WERI-Rb-1 (cell line): ENCODE measurements at regions not wholly inside any gene's neighbourhood (a gene's known extent, or its start where the extent isn't known, plus 50 kb on each side); places are given as distances from the start of the nearest gene placed in this dataset.

Source experiments
- DNase-seq: peaks from one replicate; pipeline ENCODE4 v3.0.0-alpha.2; 2020
- H3K27ac ChIP-seq: fragments of 250-450 bp; sonication (Bioruptor Pico); 2 replicates; pipeline ENCODE4 v1.5.1; 2020; ENCODE audit warnings: mild to moderate bottlenecking, moderate library complexity
- H3K27me3 ChIP-seq: fragments of 250-450 bp; sonication (Bioruptor Pico); 2 replicates; pipeline ENCODE4 v1.5.1; 2021; ENCODE audit warnings: mild to moderate bottlenecking, low read depth, moderate library complexity; ENCODE audit not compliant: insufficient read depth, severe bottlenecking
- H3K36me3 ChIP-seq: fragments of 250-450 bp; sonication (Bioruptor Pico); 2 replicates; pipeline ENCODE4 v1.5.1; 2020; ENCODE audit warnings: mild to moderate bottlenecking, moderate library complexity
- H3K4me3 ChIP-seq: 2 replicates; pipeline ENCODE4 v1.5.1; 2011; ENCODE audit warnings: low read depth, mild to moderate bottlenecking, control low read depth, low read length
- H3K9me3 ChIP-seq: fragments of 250-450 bp; sonication (Bioruptor Pico); 2 replicates; pipeline ENCODE4 v1.5.1; 2021; ENCODE audit warnings: mild to moderate bottlenecking, moderate library complexity; ENCODE audit not compliant: severe bottlenecking
- TF ChIP-seq, protein P1 (sequence below): IDR thresholded peaks from 2 replicates; pipeline ENCODE4 v1.5.1; 2011; ENCODE audit warnings: low read depth, mild to moderate bottlenecking, control low read depth, inconsistent platforms, low read length

DNA sequence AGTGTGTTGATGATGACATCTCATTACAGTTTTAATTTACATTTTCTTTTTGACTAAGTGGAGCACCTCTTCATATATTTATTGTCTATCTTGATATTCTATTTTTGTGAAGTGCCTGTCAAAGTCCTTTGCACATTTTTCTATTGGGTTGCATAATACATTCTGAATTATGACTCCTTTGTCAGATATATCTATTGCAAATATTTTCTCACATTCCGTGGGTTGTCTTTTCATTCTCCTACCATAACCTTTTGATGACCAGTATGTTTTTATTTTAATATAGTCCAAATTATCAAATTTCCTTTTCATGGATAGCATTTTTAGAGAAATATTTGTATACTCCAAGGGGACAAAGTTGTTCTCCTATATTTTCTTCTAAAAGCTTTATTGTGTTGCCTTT, 126.4 kb downstream of the PJA1 start:
- DNase-seq, result no peak
- Histone ChIP-seq H3K4me3 (no peak overlapping the region), H3K27me3 (peaks cover 7% of the 10 kb centered on the region), H3K27ac (no peak overlapping the region), H3K9me3 (no peaks in the 10 kb centered on the region), H3K36me3 (no peaks in the 10 kb centered on the region)
- TF ChIP-seq, protein P1, sequence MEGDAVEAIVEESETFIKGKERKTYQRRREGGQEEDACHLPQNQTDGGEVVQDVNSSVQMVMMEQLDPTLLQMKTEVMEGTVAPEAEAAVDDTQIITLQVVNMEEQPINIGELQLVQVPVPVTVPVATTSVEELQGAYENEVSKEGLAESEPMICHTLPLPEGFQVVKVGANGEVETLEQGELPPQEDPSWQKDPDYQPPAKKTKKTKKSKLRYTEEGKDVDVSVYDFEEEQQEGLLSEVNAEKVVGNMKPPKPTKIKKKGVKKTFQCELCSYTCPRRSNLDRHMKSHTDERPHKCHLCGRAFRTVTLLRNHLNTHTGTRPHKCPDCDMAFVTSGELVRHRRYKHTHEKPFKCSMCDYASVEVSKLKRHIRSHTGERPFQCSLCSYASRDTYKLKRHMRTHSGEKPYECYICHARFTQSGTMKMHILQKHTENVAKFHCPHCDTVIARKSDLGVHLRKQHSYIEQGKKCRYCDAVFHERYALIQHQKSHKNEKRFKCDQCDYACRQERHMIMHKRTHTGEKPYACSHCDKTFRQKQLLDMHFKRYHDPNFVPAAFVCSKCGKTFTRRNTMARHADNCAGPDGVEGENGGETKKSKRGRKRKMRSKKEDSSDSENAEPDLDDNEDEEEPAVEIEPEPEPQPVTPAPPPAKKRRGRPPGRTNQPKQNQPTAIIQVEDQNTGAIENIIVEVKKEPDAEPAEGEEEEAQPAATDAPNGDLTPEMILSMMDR, result no peak

DNA sequence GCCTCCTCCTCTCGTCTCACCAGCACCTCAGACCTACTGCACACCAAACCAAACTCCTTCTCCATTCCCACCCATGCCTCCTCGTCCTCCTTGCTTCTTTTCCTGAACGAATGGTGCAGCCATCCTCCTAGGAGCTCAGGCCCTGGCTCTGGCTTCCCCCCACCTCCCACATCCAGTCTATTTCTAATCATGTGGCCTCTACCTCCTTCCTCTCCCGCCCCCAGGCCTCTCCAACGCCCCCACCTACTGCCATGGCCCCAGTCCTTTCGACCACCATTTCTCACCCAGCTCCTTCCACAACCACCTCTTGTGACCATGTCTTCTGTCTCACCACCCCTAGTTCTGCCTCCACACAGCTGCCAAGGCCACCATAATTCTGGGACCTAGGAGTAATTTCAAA, 127.1 kb downstream of the PJA1 start:
- TF ChIP-seq, protein P1, result no peak
- no peak overlapping the region for H3K27ac ChIP-seq
- DNase-seq, result no peak
- H3K27me3 ChIP-seq, result peaks cover 7% of the 10 kb centered on the region
- no peaks in the 10 kb centered on the region for H3K36me3 ChIP-seq
- no peak overlapping the region for H3K4me3 ChIP-seq
- no peaks in the 10 kb centered on the region for H3K9me3 ChIP-seq

DNA sequence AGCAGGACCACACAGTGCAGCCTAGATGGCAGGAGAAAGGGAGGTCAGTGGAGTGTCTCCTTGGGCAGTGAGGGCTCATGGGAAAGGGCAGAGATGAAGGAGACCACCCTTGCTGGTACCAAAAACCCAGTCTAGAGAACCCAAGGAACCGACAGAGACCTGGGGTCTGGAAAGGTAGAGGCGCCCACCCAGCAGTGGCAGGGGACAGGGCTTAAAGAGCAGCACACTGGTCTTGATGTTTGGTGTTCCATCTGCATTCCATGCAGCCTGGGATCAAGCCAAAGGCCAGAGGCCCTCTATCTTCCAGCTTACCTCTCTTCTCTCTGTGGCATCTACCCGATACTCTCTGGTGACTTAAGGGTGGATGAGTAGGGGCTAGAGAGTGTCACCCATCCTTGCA, 127.5 kb downstream of the PJA1 start:
- Histone ChIP-seq H3K4me3 (no peak overlapping the region), H3K27me3 (peaks cover 7% of the 10 kb centered on the region), H3K36me3 (no peaks in the 10 kb centered on the region), H3K27ac (no peak overlapping the region), H3K9me3 (no peaks in the 10 kb centered on the region)
- DNase-seq, result no peak
- TF ChIP-seq, protein P1, result no peak

GRCh38 chrX:69036674-69037573, 128.3 kb downstream of the PJA1 start:
- TF ChIP-seq, protein P1, result no peak
- H3K27ac ChIP-seq, result no peak overlapping the region
- DNase-seq, result no peak
- peaks cover 7% of the 10 kb centered on the region for H3K27me3 ChIP-seq
- H3K36me3 ChIP-seq, result no peaks in the 10 kb centered on the region
- no peak overlapping the region for H3K4me3 ChIP-seq
- H3K9me3 ChIP-seq, result no peaks in the 10 kb centered on the region

DNA sequence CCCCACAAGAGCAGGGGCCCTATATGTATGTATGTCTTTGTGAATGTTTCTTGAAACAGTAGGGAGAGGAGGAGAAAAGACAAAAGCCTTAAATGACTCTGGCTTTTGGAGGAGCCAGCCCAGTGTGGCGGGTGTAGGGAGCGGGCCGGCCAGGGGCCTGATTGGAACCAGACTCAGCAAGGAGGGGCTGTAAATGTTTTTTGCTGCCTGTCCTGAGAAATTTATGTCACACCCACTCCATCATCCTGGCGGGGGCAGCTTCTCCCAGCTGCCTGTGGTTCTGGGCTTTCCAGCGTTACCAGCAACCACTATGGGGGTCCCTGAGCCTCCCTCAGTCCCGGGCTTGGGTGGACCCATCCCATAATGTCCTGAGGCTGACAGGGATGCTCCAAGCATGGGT, 130.8 kb downstream of the PJA1 start:
- Histone ChIP-seq H3K36me3 (no peaks in the 10 kb centered on the region), H3K27ac (no peak overlapping the region), H3K9me3 (no peaks in the 10 kb centered on the region), H3K27me3 (peaks cover 7% of the 10 kb centered on the region), H3K4me3 (no peak overlapping the region)
- no peak for DNase-seq
- TF ChIP-seq, protein P1, result no peak
